Ovary (tissue), 3 donors: ENCODE measurements at regions not wholly inside any gene's neighbourhood (a gene's known extent, or its start where the extent isn't known, plus 50 kb on each side); places are given as distances from the start of the nearest gene placed in this dataset.

ENCODE experiments used
- EP300 ChIP-seq: sonication (generic); formaldehyde crosslinking; IDR thresholded peaks from one replicate; pipeline ENCODE4 v1.6.1; 2017; ENCODE audit warnings: antibody characterized with exemption
- POLR2A ChIP-seq: fragments of 450-650 bp; IDR thresholded peaks from one replicate; pipeline ENCODE4 v1.6.1; 2017; ENCODE audit warnings: antibody characterized with exemption, mild to moderate bottlenecking, moderate library complexity
- TF ChIP-seq, protein P1 (sequence below), 3 donors: fragments of 450-650 bp in 2 of 3; fragments of 200-600 bp in 1 of 3; IDR thresholded peaks; one replicate each; pipeline versions ENCODE4 v1.5.1 to v1.8.0; 2016 to 2022; ENCODE audit warnings: antibody characterized with exemption in 3 of 3, mild to moderate bottlenecking in 1 of 3
- donor health status: DM: no; HTN: no; CAD: no.

GRCh38 chr4:181845617-181846016 lies 397.6 kb upstream of the TENM3 start:
- TF ChIP-seq, protein P1, sequence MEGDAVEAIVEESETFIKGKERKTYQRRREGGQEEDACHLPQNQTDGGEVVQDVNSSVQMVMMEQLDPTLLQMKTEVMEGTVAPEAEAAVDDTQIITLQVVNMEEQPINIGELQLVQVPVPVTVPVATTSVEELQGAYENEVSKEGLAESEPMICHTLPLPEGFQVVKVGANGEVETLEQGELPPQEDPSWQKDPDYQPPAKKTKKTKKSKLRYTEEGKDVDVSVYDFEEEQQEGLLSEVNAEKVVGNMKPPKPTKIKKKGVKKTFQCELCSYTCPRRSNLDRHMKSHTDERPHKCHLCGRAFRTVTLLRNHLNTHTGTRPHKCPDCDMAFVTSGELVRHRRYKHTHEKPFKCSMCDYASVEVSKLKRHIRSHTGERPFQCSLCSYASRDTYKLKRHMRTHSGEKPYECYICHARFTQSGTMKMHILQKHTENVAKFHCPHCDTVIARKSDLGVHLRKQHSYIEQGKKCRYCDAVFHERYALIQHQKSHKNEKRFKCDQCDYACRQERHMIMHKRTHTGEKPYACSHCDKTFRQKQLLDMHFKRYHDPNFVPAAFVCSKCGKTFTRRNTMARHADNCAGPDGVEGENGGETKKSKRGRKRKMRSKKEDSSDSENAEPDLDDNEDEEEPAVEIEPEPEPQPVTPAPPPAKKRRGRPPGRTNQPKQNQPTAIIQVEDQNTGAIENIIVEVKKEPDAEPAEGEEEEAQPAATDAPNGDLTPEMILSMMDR (IDR thresholded peaks at IDR 0.05): no peak
- TF ChIP-seq EP300: no peak
- no peak for TF ChIP-seq POLR2A
